H1 (cell line): ENCODE measurements at regions not wholly inside any gene's neighbourhood (a gene's known extent, or its start where the extent isn't known, plus 50 kb on each side); places are given as distances from the start of the nearest gene placed in this dataset.

Experiments used
- CTCF ChIA-PET: fragments of 300-600 bp; sonication (Branson Sonifier 250); formaldehyde crosslinking; loops from one replicate; lab custom pipeline; 2021; ENCODE audit not compliant: partially characterized antibody; lab: Charles Lee
- POLR2A ChIA-PET: fragments of 300-600 bp; sonication (Branson Sonifier 250); formaldehyde crosslinking; loops from one replicate; lab custom pipeline; 2021; ENCODE audit warnings: inconsistent platforms; ENCODE audit not compliant: partially characterized antibody; lab: Charles Lee
- DNase-seq, 2 experiments: peaks; one replicate each; pipeline versions ENCODE4 v3.0.0 to v3.0.0-alpha.2; 2010 to 2022; ENCODE audit warnings: low spot score in 2 of 2, low read depth in 1 of 2, mixed read lengths in 1 of 2
- FAIRE-seq: peaks from 2 replicates; lab custom pipeline; 2011; peaks lifted over from hg19 to GRCh38; lab: Jason Lieb, UNC
- H2AFZ ChIP-seq: 2 replicates; pipeline ENCODE4 v1.8.1; 2012; ENCODE audit warnings: low read length, inconsistent platforms
- H2AK5ac ChIP-seq: 2 replicates; pipeline ENCODE4 v1.6.1; 2013; ENCODE audit warnings: low read depth, low read length
- H2BK120ac ChIP-seq: replicated peaks from 2 replicates; pipeline ENCODE3; 2013; ENCODE audit warnings: low read depth, low read length, inconsistent platforms
- H2BK12ac ChIP-seq: 2 replicates; pipeline ENCODE4 v1.6.1; 2013; ENCODE audit warnings: low read depth, low read length
- H2BK15ac ChIP-seq: 2 replicates; pipeline ENCODE4 v1.6.1; 2013; ENCODE audit warnings: low read length
- H2BK20ac ChIP-seq: 2 replicates; pipeline ENCODE4 v1.6.1; 2013; ENCODE audit warnings: low read length
- H2BK5ac ChIP-seq: 2 replicates; pipeline ENCODE4 v1.6.1; 2013; ENCODE audit warnings: low read depth, low read length
- H3K14ac ChIP-seq: 2 replicates; pipeline ENCODE4 v1.6.1; 2013; ENCODE audit warnings: inconsistent platforms; ENCODE audit not compliant: insufficient read length
- H3K18ac ChIP-seq: 2 replicates; pipeline ENCODE4 v1.6.1; 2013; ENCODE audit warnings: low read length; ENCODE audit errors: extremely low read depth
- H3K23ac ChIP-seq: 2 replicates; pipeline ENCODE4 v1.6.1; 2013; ENCODE audit warnings: inconsistent platforms; ENCODE audit not compliant: insufficient read length
- H3K23me2 ChIP-seq: 2 replicates; pipeline ENCODE4 v1.6.1; 2013; ENCODE audit warnings: low read depth, low read length
- H3K27ac ChIP-seq: 2 replicates; pipeline ENCODE4 v1.6.1; 2011; ENCODE audit warnings: low read depth, low read length, inconsistent platforms
- H3K27me3 ChIP-seq, 4 experiments: replicated peaks in 1 of 4; 1 replicate in 1 of 4; 2 replicates in 3 of 4; pipeline versions ENCODE4 v1.6.1 to v1.8.1; 2011 to 2013; ENCODE audit warnings: low read length in 3 of 4, mild to moderate bottlenecking in 3 of 4, inconsistent platforms in 2 of 4, mixed read lengths in 2 of 4, moderate library complexity in 1 of 4; ENCODE audit not compliant: control insufficient read depth in 3 of 4, insufficient read depth in 3 of 4; ENCODE audit errors: extremely low read depth in 1 of 4
- H3K36me3 ChIP-seq, 4 experiments: 2 replicates each; pipeline versions ENCODE4 v1.6.1 to v1.8.1; 2011 to 2013; ENCODE audit warnings: mild to moderate bottlenecking in 4 of 4, low read length in 3 of 4, moderate library complexity in 2 of 4, control low read depth in 1 of 4, inconsistent platforms in 1 of 4; ENCODE audit not compliant: insufficient read depth in 4 of 4, control insufficient read depth in 2 of 4
- H3K4ac ChIP-seq: replicated peaks from 2 replicates; pipeline ENCODE3; 2013; ENCODE audit warnings: low read length, low read depth, mixed read lengths, inconsistent platforms; ENCODE audit not compliant: insufficient read length
- H3K4me1 ChIP-seq, 4 experiments: replicated peaks in 1 of 4; 1 replicate in 1 of 4; 2 replicates in 3 of 4; pipeline versions ENCODE4 v1.6.1 to v1.8.1; 2011 to 2013; ENCODE audit warnings: low read length in 3 of 4, inconsistent platforms in 2 of 4, mixed read lengths in 1 of 4; ENCODE audit not compliant: insufficient read depth in 4 of 4, control insufficient read depth in 3 of 4
- H3K4me2 ChIP-seq, 2 experiments: 2 replicates each; pipeline versions ENCODE4 v1.6.1 to v1.8.1; 2011 to 2013; ENCODE audit warnings: low read depth in 2 of 2, low read length in 2 of 2, control low read depth in 1 of 2, inconsistent platforms in 1 of 2, mild to moderate bottlenecking in 1 of 2; ENCODE audit not compliant: insufficient read depth in 1 of 2
- H3K4me3 ChIP-seq, 4 experiments: fragments of 200-600, 300-600 bp in 1 of 4; sonication (generic), shearing (Covaris generic), sonication (Bioruptor Twin) in 1 of 4; 2 replicates each; pipeline versions ENCODE4 v1.5.1 to v1.8.1; 2011 to 2016; ENCODE audit warnings: low read length in 4 of 4, low read depth in 3 of 4, control low read depth in 2 of 4, inconsistent platforms in 2 of 4, mild to moderate bottlenecking in 2 of 4, mixed read lengths in 1 of 4, moderate library complexity in 1 of 4; ENCODE audit not compliant: insufficient read depth in 2 of 4; ENCODE audit errors: extremely low read depth in 1 of 4
- H3K56ac ChIP-seq: replicated peaks from 2 replicates; pipeline ENCODE3; 2013; ENCODE audit warnings: low read depth, mild to moderate bottlenecking, mixed read lengths, low read length, inconsistent platforms; ENCODE audit not compliant: insufficient read length
- H3K79me1 ChIP-seq: 2 replicates; pipeline ENCODE4 v1.6.1; 2013; ENCODE audit warnings: low read depth, low read length, control low read depth
- H3K79me2 ChIP-seq, 2 experiments: 2 replicates each; pipeline versions ENCODE4 v1.6.1 to v1.8.1; 2012 to 2013; ENCODE audit warnings: low read length in 2 of 2, mild to moderate bottlenecking in 2 of 2, inconsistent platforms in 1 of 2; ENCODE audit not compliant: insufficient read depth in 2 of 2, control insufficient read depth in 1 of 2
- H3K9ac ChIP-seq, 4 experiments: replicated peaks in 1 of 4; 1 replicate in 1 of 4; 2 replicates in 3 of 4; pipeline versions ENCODE4 v1.6.1 to v1.8.1; 2011 to 2013; ENCODE audit warnings: low read depth in 3 of 4, low read length in 3 of 4, control low read depth in 2 of 4, mild to moderate bottlenecking in 2 of 4, moderate library complexity in 2 of 4, inconsistent platforms in 1 of 4; ENCODE audit errors: extremely low read depth in 1 of 4
- H3K9me3 ChIP-seq, 2 experiments: 2 replicates each; pipeline versions ENCODE4 v1.6.1 to v1.8.1; 2012 to 2013; ENCODE audit warnings: mild to moderate bottlenecking in 2 of 2, moderate library complexity in 2 of 2, control low read depth in 1 of 2, inconsistent platforms in 1 of 2, low read depth in 1 of 2, low read length in 1 of 2, mixed read lengths in 1 of 2; ENCODE audit not compliant: insufficient read depth in 2 of 2
- H4K20me1 ChIP-seq, 2 experiments: replicated peaks in 1 of 2; 2 replicates each; pipeline versions ENCODE3 to v1.8.1; 2011 to 2013; ENCODE audit warnings: inconsistent platforms in 2 of 2, low read length in 2 of 2, mild to moderate bottlenecking in 1 of 2; ENCODE audit not compliant: insufficient read depth in 2 of 2, control insufficient read depth in 1 of 2
- H4K5ac ChIP-seq: 2 replicates; pipeline ENCODE4 v1.6.1; 2013; ENCODE audit warnings: low read length, low read depth, mixed read lengths, inconsistent platforms; ENCODE audit not compliant: insufficient read length
- H4K8ac ChIP-seq: 2 replicates; pipeline ENCODE4 v1.8.0; 2013; ENCODE audit warnings: mild to moderate bottlenecking, moderate library complexity, low read length, inconsistent platforms; ENCODE audit not compliant: insufficient read depth; ENCODE audit errors: extremely low read depth
- H4K91ac ChIP-seq: replicated peaks from 2 replicates; pipeline ENCODE3; 2013; ENCODE audit warnings: low read length, mixed read lengths, inconsistent platforms; ENCODE audit not compliant: insufficient read length
- ASH2L ChIP-seq: fragments of 200-600, 300-600 bp; sonication (generic); IDR thresholded peaks from one replicate; pipeline ENCODE4 v1.7.1; 2017; ENCODE audit warnings: low read length
- BRCA1 ChIP-seq: IDR thresholded peaks from 2 replicates; pipeline ENCODE4 v1.6.1; 2012; ENCODE audit warnings: low read depth, low read length, improper control_type of control experiment
- CREB1 ChIP-seq: IDR thresholded peaks from 2 replicates; pipeline ENCODE4 v1.6.1; 2012; ENCODE audit warnings: inconsistent platforms
- EP300 ChIP-seq, 2 experiments: IDR thresholded peaks; 1 replicate in 1 of 2; 2 replicates in 1 of 2; pipeline ENCODE4 v1.6.1; 2011 to 2012; ENCODE audit warnings: low read depth in 2 of 2, low read length in 2 of 2, mild to moderate bottlenecking in 2 of 2, borderline replicate concordance in 1 of 2, inconsistent platforms in 1 of 2, moderate library complexity in 1 of 2
- GABPA ChIP-seq: IDR thresholded peaks from 2 replicates; pipeline ENCODE4 v1.6.1; 2011; ENCODE audit warnings: mild to moderate bottlenecking, low read length, moderate library complexity, borderline replicate concordance; ENCODE audit not compliant: insufficient read depth
- JUN ChIP-seq: IDR thresholded peaks from 2 replicates; pipeline ENCODE4 v1.6.1; 2011; ENCODE audit warnings: low read depth, mild to moderate bottlenecking, improper control_type of control experiment, low read length
- KDM1A ChIP-seq: fragments of 200-600, 300-600 bp; sonication (generic); IDR thresholded peaks from 2 replicates; pipeline ENCODE4 v1.7.1; 2016; ENCODE audit warnings: mild to moderate bottlenecking, low read length, borderline replicate concordance
- MAX ChIP-seq: IDR thresholded peaks from 2 replicates; pipeline ENCODE4 v1.6.1; 2012; ENCODE audit warnings: inconsistent platforms
- RFX5 ChIP-seq: IDR thresholded peaks from 2 replicates; pipeline ENCODE4 v1.6.1; 2011; ENCODE audit warnings: low read depth, low read length, improper control_type of control experiment, borderline replicate concordance
- RNF2 ChIP-seq: fragments of 200-900, 300-1000 bp; sonication (generic); IDR thresholded peaks from 2 replicates; pipeline ENCODE4 v1.7.1; 2016; ENCODE audit warnings: borderline replicate concordance, low read depth, mild to moderate bottlenecking, antibody characterized with exemption, low read length; ENCODE audit not compliant: poor library complexity, severe bottlenecking; ENCODE audit errors: missing control alignments
- SIN3A ChIP-seq, 2 experiments: IDR thresholded peaks in 1 of 2; conservative IDR thresholded peaks in 1 of 2; 2 replicates each; pipeline ENCODE4 v1.6.1; 2011 to 2012; ENCODE audit warnings: low read length in 2 of 2, improper control_type of control experiment in 1 of 2, low read depth in 1 of 2, mild to moderate bottlenecking in 1 of 2
- SP4 ChIP-seq: IDR thresholded peaks from 2 replicates; pipeline ENCODE4 v1.6.1; 2012; ENCODE audit warnings: low read length, inconsistent platforms
- SUZ12 ChIP-seq: fragments of 200-600 bp; sonication (generic); IDR thresholded peaks from 2 replicates; pipeline ENCODE4 v1.6.1; 2012; ENCODE audit warnings: mild to moderate bottlenecking, inconsistent platforms, low read length, moderate library complexity, mixed read lengths
- TEAD4 ChIP-seq: IDR thresholded peaks from 2 replicates; pipeline ENCODE4 v1.6.1; 2012; ENCODE audit warnings: low read depth, low read length, inconsistent platforms, mixed read lengths
- WGBS, 2 experiments: shearing (Covaris generic) in 1 of 2; methylation state at CpG; one replicate each; pipeline versions ENCODE4 v1.1.6 to v1.1.7; 2013 to 2015; ENCODE audit warnings: low lambda C conversion rate in 2 of 2, mixed read lengths in 2 of 2, inconsistent platforms in 1 of 2, low coverage in 1 of 2, missing lambda C conversion rate in 1 of 2; ENCODE audit not compliant: insufficient replicate concordance in 2 of 2, insufficient coverage in 1 of 2, insufficient read length in 1 of 2; ENCODE audit errors: extremely low coverage in 1 of 2, missing lambda C conversion rate in 1 of 2; 5-methylcytosine and 5-hydroxymethylcytosine counted together

GRCh38 chr15:62532367-62532766 lies 367.3 kb upstream of the C2CD4B start:
- no peaks in the 10 kb centered on the region for H3K27me3 ChIP-seq
- no peak overlapping the region for H4K5ac ChIP-seq
- H3K18ac ChIP-seq = no peak overlapping the region
- H3K14ac ChIP-seq = no peak overlapping the region
- no peak overlapping the region for H3K4me3 ChIP-seq
- no peak overlapping the region for H3K23ac ChIP-seq
- H3K4ac ChIP-seq = no peak overlapping the region
- FAIRE-seq = no peak
- no peaks in the 10 kb centered on the region for H3K9me3 ChIP-seq
- H4K91ac ChIP-seq = no peak overlapping the region
- CTCF ChIA-PET = interaction anchor here (1.5 to 2.8 kb wide), 2 partner anchors 16 to 49 kb away, joined by 4 to 22 read pairs; no protein-coding TSS in a partner anchor
- no peak overlapping the region for H2AK5ac ChIP-seq
- H2BK15ac ChIP-seq = no peak overlapping the region; the same call in 1 of the 2 replicates
- H3K36me3 ChIP-seq = no peaks in the 10 kb centered on the region
- H3K79me2 ChIP-seq = no peaks in the 10 kb centered on the region
- H3K23me2 ChIP-seq = no peaks in the 10 kb centered on the region
- H2BK12ac ChIP-seq = no peak overlapping the region
- peaks cover 0 to 2% of the 10 kb centered on the region in 2 experiments for H4K20me1 ChIP-seq
- H2BK5ac ChIP-seq = no peak overlapping the region
- no peaks in the 10 kb centered on the region; the same call in 1 of the 2 replicates for H3K79me1 ChIP-seq
- no peak overlapping the region for H2BK120ac ChIP-seq
- H3K9ac ChIP-seq = 0 out of 7 replicates have a peak overlapping the region, but pooled peaks of 1 of the 4 experiments have one; percentile 11
- no peak for DNase-seq
- peaks cover 0 to 3% (median 0%) of the 10 kb centered on the region in 4 experiments; a peak in 3 of 7 replicates for H3K4me1 ChIP-seq
- no peak overlapping the region for H2AFZ ChIP-seq
- H4K8ac ChIP-seq = no peak overlapping the region
- no peak overlapping the region for H3K4me2 ChIP-seq
- 72% methylated on average over 2 of the region's 2 CpGs; no CpG with 5 or more reads in 1 of the 2 experiments for WGBS, 2 experiments
- H2BK20ac ChIP-seq = no peak overlapping the region
- no peak overlapping the region for H3K56ac ChIP-seq
- no peak overlapping the region for H3K27ac ChIP-seq
- POLR2A ChIA-PET = no interaction called here
- TF ChIP-seq GABPA = no peak
- no peak for TF ChIP-seq MAX
- no peak for TF ChIP-seq KDM1A
- TF ChIP-seq EP300 (IDR thresholded peaks at IDR 0.05; ENCODE audit: borderline replicate concordance in 1 of 2, low read depth in 2 of 2, low read length in 2 of 2) = no peak
- TF ChIP-seq RNF2 = no peak
- no peak for TF ChIP-seq SIN3A (conservative IDR thresholded peaks at IDR 0.05 in 1 of 2, IDR thresholded peaks at IDR 0.05 in 1 of 2; ENCODE audit: low read depth in 1 of 2, low read length in 2 of 2)
- no peak for TF ChIP-seq RFX5
- no peak for TF ChIP-seq JUN
- TF ChIP-seq BRCA1 = no peak
- TF ChIP-seq ASH2L = no peak
- no peak for TF ChIP-seq TEAD4
- no peak for TF ChIP-seq CREB1
- TF ChIP-seq SP4 = no peak
- no peak for TF ChIP-seq SUZ12
